Myocyte (in vitro differentiated cells): ENCODE measurements at regions not wholly inside any gene's neighbourhood (a gene's known extent, or its start where the extent isn't known, plus 50 kb on each side); places are given as distances from the start of the nearest gene placed in this dataset.
A peak's percentile ranks its signal among the peaks of the same experiment; 100 is the strongest.

ENCODE experiments used
- DNase-seq: peaks from one replicate; pipeline ENCODE4 v3.0.0-alpha.2; 2012; ENCODE audit warnings: low read depth

- no peak for DNase-seq
Observed at GRCh38 chr20:39946053-39946810, 742.8 kb downstream of the MAFB start.

GRCh38 chr20:39944861-39945260 lies 744.2 kb downstream of the MAFB start:
- DNase-seq: no peak

GRCh38 chr20:39943336-39943735 lies 745.7 kb downstream of the MAFB start:
- no peak for DNase-seq

GRCh38 chr20:39941245-39941644 lies 747.8 kb downstream of the MAFB start:
- DNase-seq: no peak

- DNase-seq: no peak
Observed at GRCh38 chr20:39939241-39939865, 749.7 kb downstream of the MAFB start.

- peak; percentile 78 for DNase-seq
Observed at GRCh38 chr20:39936401-39936800, 752.6 kb downstream of the MAFB start.

- DNase-seq: no peak
Observed at GRCh38 chr20:39935901-39936300, 753.1 kb downstream of the MAFB start.

- no peak for DNase-seq
Observed at GRCh38 chr20:39916236-39916765, 772.7 kb downstream of the MAFB start.

GRCh38 chr20:39913274-39913673 lies 775.8 kb downstream of the MAFB start:
- DNase-seq: no peak

- no peak for DNase-seq
Observed at GRCh38 chr20:39911497-39911896, 777.5 kb downstream of the MAFB start.

GRCh38 chr20:39910536-39910935 lies 778.5 kb downstream of the MAFB start:
- peak; percentile 27 for DNase-seq

GRCh38 chr20:39909447-39909846 lies 779.6 kb downstream of the MAFB start:
- DNase-seq: no peak

- DNase-seq: no peak
Observed at GRCh38 chr20:39904476-39905112, 784.4 kb downstream of the MAFB start.

GRCh38 chr20:39903806-39904465 lies 785.1 kb downstream of the MAFB start:
- DNase-seq: no peak

- no peak for DNase-seq
Observed at GRCh38 chr20:39899881-39900280, 789.2 kb downstream of the MAFB start.

- no peak for DNase-seq
Observed at GRCh38 chr20:39898467-39898852, 790.6 kb downstream of the MAFB start.

- DNase-seq: no peak
Observed at GRCh38 chr20:39897781-39898466, 791.1 kb downstream of the MAFB start.

- peak; percentile 74 for DNase-seq
Observed at GRCh38 chr20:39897058-39897457, 792.0 kb downstream of the MAFB start.

GRCh38 chr20:39894067-39894466 lies 795.0 kb downstream of the MAFB start:
- DNase-seq: no peak

GRCh38 chr20:39893003-39893685 lies 795.9 kb downstream of the MAFB start:
- peak; percentile 71 for DNase-seq

- DNase-seq: no peak
Observed at GRCh38 chr20:39890697-39891096, 798.3 kb downstream of the MAFB start.
